SK-N-SH (cell line): ENCODE measurements at regions not wholly inside any gene's neighbourhood (a gene's known extent, or its start where the extent isn't known, plus 50 kb on each side); places are given as distances from the start of the nearest gene placed in this dataset.

ENCODE experiments used
- CTCF ChIA-PET: fragments of 300-600, 350-600 bp; formaldehyde crosslinking; extraction: SDS; loops from one replicate; lab custom pipeline; 2021; lab: Yijun Ruan, JAX
- POLR2A ChIA-PET: fragments of 350-600 bp; sonication (Branson Sonifier 250); formaldehyde crosslinking; extraction: SDS; loops from one replicate; lab custom pipeline; 2020; ENCODE audit warnings: antibody characterized with exemption, inconsistent platforms; lab: Yijun Ruan, JAX
- DNase-seq: peaks from one replicate; pipeline ENCODE4 v3.0.0; 2012
- H2AFZ ChIP-seq: fragments of 200-600 bp; sonication (generic); 2 replicates; pipeline ENCODE4 v1.8.1; 2016; ENCODE audit warnings: antibody characterized with exemption, mild to moderate bottlenecking, low read depth
- H3F3A ChIP-seq: fragments of 200-600 bp; sonication (generic); replicated peaks from 2 replicates; pipeline ENCODE3; 2016; ENCODE audit warnings: antibody characterized with exemption, mild to moderate bottlenecking; ENCODE audit not compliant: insufficient read depth
- H3K27ac ChIP-seq, 2 experiments: fragments of 200-500 bp in 1 of 2; fragments of 200-600 bp in 1 of 2; sonication (Bioruptor generic) in 1 of 2; sonication (generic), shearing (Covaris generic) in 1 of 2; 2 replicates each; pipeline versions ENCODE4 v1.5.1 to v1.6.1; 2014 to 2016; ENCODE audit warnings: low read depth in 2 of 2, inconsistent platforms in 1 of 2, low read length in 1 of 2, mild to moderate bottlenecking in 1 of 2, mixed read lengths in 1 of 2
- H3K27me3 ChIP-seq: fragments of 200-600 bp; sonication (generic), shearing (Covaris generic); 2 replicates; pipeline ENCODE4 v1.6.1; 2016; ENCODE audit warnings: mixed run types; ENCODE audit not compliant: insufficient read depth
- H3K36me3 ChIP-seq, 2 experiments: fragments of 200-500 bp in 1 of 2; fragments of 200-600 bp in 1 of 2; sonication (Bioruptor generic) in 1 of 2; sonication (generic) in 1 of 2; replicated peaks in 1 of 2; 2 replicates each; pipeline versions ENCODE3 to v1.5.1; 2014 to 2016; ENCODE audit warnings: low read length in 1 of 2, mild to moderate bottlenecking in 1 of 2; ENCODE audit not compliant: insufficient read depth in 2 of 2, control insufficient read depth in 1 of 2
- H3K4me1 ChIP-seq, 2 experiments: fragments of 200-500 bp in 1 of 2; fragments of 200-600 bp in 1 of 2; sonication (Bioruptor generic) in 1 of 2; sonication (generic), shearing (Covaris generic) in 1 of 2; 2 replicates each; pipeline versions ENCODE4 v1.5.1 to v1.6.1; 2014 to 2016; ENCODE audit warnings: low read depth in 1 of 2, low read length in 1 of 2, mixed run types in 1 of 2; ENCODE audit not compliant: insufficient read depth in 2 of 2, control insufficient read depth in 1 of 2
- H3K4me2 ChIP-seq: fragments of 200-600 bp; sonication (generic), shearing (Covaris generic); 2 replicates; pipeline ENCODE4 v1.6.1; 2017; ENCODE audit warnings: mixed run types
- H3K4me3 ChIP-seq, 2 experiments: fragments of 200-500 bp in 1 of 2; fragments of 200-600 bp in 1 of 2; sonication (Bioruptor generic) in 1 of 2; sonication (generic), shearing (Covaris generic) in 1 of 2; 2 replicates each; pipeline versions ENCODE4 v1.5.1 to v1.8.1; 2014 to 2016; ENCODE audit warnings: low read depth in 2 of 2, inconsistent platforms in 1 of 2, low read length in 1 of 2, mild to moderate bottlenecking in 1 of 2, mixed read lengths in 1 of 2, moderate library complexity in 1 of 2
- H3K79me2 ChIP-seq: fragments of 200-600 bp; sonication (generic); 2 replicates; pipeline ENCODE4 v1.8.1; 2017; ENCODE audit warnings: mild to moderate bottlenecking; ENCODE audit not compliant: insufficient read depth
- H3K9ac ChIP-seq: fragments of 200-600 bp; sonication (generic); 2 replicates; pipeline ENCODE4 v1.6.1; 2017; ENCODE audit warnings: mixed run types
- H3K9me2 ChIP-seq: fragments of 200-600 bp; sonication (generic); 2 replicates; pipeline ENCODE4 v1.6.1; 2017; ENCODE audit warnings: mixed run types
- H3K9me3 ChIP-seq: fragments of 200-600 bp; sonication (generic); 2 replicates; pipeline ENCODE4 v1.6.1; 2017; ENCODE audit warnings: mixed run types, mild to moderate bottlenecking, moderate library complexity
- H4K20me1 ChIP-seq: fragments of 200-600 bp; sonication (generic); 2 replicates; pipeline ENCODE4 v1.6.1; 2017; ENCODE audit warnings: mild to moderate bottlenecking, mixed run types; ENCODE audit not compliant: insufficient read depth
- CHD2 ChIP-seq: fragments of 150-350 bp; IDR thresholded peaks from 2 replicates; pipeline ENCODE4 v1.6.1; 2018; ENCODE audit warnings: low read length; ENCODE audit not compliant: partially characterized antibody
- ELF1 ChIP-seq: IDR thresholded peaks from 2 replicates; pipeline ENCODE4 v1.4.0; 2012
- EP300 ChIP-seq, 2 experiments: IDR thresholded peaks; 2 replicates each; pipeline versions ENCODE4 v1.4.0 to v1.6.1; 2012; ENCODE audit warnings: borderline replicate concordance in 1 of 2, low read depth in 1 of 2, low read length in 1 of 2
- EZH2phosphoT487 ChIP-seq: fragments of 200-600 bp; sonication (generic); IDR thresholded peaks from 2 replicates; pipeline ENCODE4 v1.6.1; 2017; ENCODE audit warnings: low read depth, mixed run types, mild to moderate bottlenecking, antibody characterized with exemption, moderate library complexity, borderline replicate concordance
- FOSL2 ChIP-seq: IDR thresholded peaks from 2 replicates; pipeline ENCODE4 v1.4.0; 2012; ENCODE audit warnings: low read depth, mild to moderate bottlenecking, moderate library complexity, borderline replicate concordance
- FOXJ3 ChIP-seq: sonication (generic); formaldehyde crosslinking; IDR thresholded peaks from 2 replicates; pipeline ENCODE4 v1.5.1; 2020; ENCODE audit warnings: mild to moderate bottlenecking, missing genetic modification reagents
- GABPA ChIP-seq: IDR thresholded peaks from 2 replicates; pipeline ENCODE4 v1.4.0; 2012; ENCODE audit warnings: low read depth, mild to moderate bottlenecking
- MXI1 ChIP-seq: IDR thresholded peaks from 2 replicates; pipeline ENCODE4 v1.6.1; 2012; ENCODE audit warnings: mild to moderate bottlenecking, low read depth, low read length, improper control_type of control experiment
- RCOR1 ChIP-seq: fragments of 150-350 bp; IDR thresholded peaks from 2 replicates; pipeline ENCODE4 v1.6.1; 2017; ENCODE audit warnings: antibody characterized with exemption, low read length
- TAF1 ChIP-seq: IDR thresholded peaks from 2 replicates; pipeline ENCODE4 v1.6.1; 2012; ENCODE audit warnings: low read depth, mild to moderate bottlenecking, low read length, moderate library complexity, borderline replicate concordance
- WGBS: methylation state at CpG from one replicate; pipeline ENCODE4 v1.1.6; 2017; ENCODE audit warnings: low lambda C conversion rate; 5-methylcytosine and 5-hydroxymethylcytosine counted together
- TF ChIP-seq, protein P1 (sequence below): fragments of 200-600 bp; sonication (generic); IDR thresholded peaks from 2 replicates; pipeline ENCODE4 v1.6.1; 2017; ENCODE audit warnings: antibody characterized with exemption, mild to moderate bottlenecking, moderate library complexity
- TF ChIP-seq, protein P2 (sequence below): IDR thresholded peaks from 2 replicates; pipeline ENCODE4 v1.6.1; 2012; ENCODE audit warnings: mild to moderate bottlenecking, low read depth, low read length, moderate library complexity
- TF ChIP-seq, protein P3 (sequence below): fragments of 150-350 bp; IDR thresholded peaks from 2 replicates; pipeline ENCODE4 v1.6.1; 2016; ENCODE audit warnings: mild to moderate bottlenecking, low read depth, low read length

DNA sequence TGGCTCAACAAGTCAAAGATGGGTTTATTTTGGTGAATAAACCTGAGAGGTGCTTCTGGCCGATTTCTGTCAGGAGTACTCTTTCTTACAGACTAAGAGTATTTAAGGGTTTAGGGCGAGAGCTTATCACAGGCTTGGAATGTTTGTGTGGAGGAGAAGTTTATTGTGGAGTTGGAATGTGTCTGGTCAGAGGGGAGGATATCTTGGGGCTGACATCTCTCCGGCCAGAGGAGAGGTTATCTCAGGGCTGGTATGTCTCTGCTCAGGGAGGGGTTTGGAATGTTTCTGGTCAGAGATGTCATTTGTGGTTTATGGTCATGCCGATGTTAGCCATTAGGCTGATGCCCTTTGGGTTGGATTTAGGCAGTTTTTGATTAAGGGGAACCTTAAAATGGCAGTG is 236.4 kb upstream of the EEF2KMT start:
- Histone ChIP-seq H3K4me3 (no peak overlapping the region), H4K20me1 (no peaks in the 10 kb centered on the region), H3F3A (no peaks in the 10 kb centered on the region), H3K36me3 (no peaks in the 10 kb centered on the region), H3K4me1 (no peaks in the 10 kb centered on the region), H3K27me3 (no peaks in the 10 kb centered on the region), H3K9me2 (no peaks in the 10 kb centered on the region), H3K27ac (no peak overlapping the region), H3K9me3 (no peaks in the 10 kb centered on the region), H3K9ac (no peak overlapping the region), H3K79me2 (no peaks in the 10 kb centered on the region), H3K4me2 (no peak overlapping the region), H2AFZ (no peak overlapping the region)
- ChIA-PET POLR2A (no interaction called here), CTCF (no interaction called here)
- no peak for DNase-seq
- 1% methylated on average over 4 of the region's 4 CpGs for WGBS
- TF ChIP-seq TAF1 (no peak), EP300 (IDR thresholded peaks at IDR 0.05; ENCODE audit: borderline replicate concordance in 1 of 2, low read depth in 1 of 2, low read length in 1 of 2) (no peak), FOXJ3 (CRISPR knock-in tag) (no peak), GABPA (no peak)
- TF ChIP-seq, protein P1, sequence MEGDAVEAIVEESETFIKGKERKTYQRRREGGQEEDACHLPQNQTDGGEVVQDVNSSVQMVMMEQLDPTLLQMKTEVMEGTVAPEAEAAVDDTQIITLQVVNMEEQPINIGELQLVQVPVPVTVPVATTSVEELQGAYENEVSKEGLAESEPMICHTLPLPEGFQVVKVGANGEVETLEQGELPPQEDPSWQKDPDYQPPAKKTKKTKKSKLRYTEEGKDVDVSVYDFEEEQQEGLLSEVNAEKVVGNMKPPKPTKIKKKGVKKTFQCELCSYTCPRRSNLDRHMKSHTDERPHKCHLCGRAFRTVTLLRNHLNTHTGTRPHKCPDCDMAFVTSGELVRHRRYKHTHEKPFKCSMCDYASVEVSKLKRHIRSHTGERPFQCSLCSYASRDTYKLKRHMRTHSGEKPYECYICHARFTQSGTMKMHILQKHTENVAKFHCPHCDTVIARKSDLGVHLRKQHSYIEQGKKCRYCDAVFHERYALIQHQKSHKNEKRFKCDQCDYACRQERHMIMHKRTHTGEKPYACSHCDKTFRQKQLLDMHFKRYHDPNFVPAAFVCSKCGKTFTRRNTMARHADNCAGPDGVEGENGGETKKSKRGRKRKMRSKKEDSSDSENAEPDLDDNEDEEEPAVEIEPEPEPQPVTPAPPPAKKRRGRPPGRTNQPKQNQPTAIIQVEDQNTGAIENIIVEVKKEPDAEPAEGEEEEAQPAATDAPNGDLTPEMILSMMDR = no peak
- TF ChIP-seq, all 33 proteins: peak for 0

DNA sequence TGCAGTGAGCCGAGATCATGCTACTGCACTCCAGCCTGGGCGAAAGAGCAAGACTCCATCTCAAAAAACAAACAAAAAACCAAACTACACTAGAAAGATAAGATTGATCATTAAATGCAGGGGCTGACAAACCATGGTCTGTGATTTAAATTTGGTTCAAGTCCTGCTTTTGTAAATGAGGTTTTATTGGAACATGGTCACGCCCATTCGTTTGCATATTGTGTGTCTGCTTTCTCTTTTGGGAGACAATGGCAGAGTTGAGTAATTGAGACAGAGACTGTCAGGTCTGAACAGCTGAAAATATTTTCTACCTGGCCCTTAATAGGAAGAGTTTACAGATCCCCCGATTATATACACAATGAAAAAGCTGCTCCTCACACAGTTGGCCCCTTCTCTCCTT is 235.5 kb upstream of the EEF2KMT start:
- Histone ChIP-seq H3K9me2 (no peaks in the 10 kb centered on the region), H3K27me3 (no peaks in the 10 kb centered on the region), H3K9ac (no peak overlapping the region), H3K79me2 (no peaks in the 10 kb centered on the region), H2AFZ (no peak overlapping the region), H3K27ac (no peak overlapping the region), H3K4me1 (no peaks in the 10 kb centered on the region), H3K36me3 (no peaks in the 10 kb centered on the region), H3K4me2 (no peak overlapping the region), H3F3A (no peaks in the 10 kb centered on the region), H3K9me3 (no peaks in the 10 kb centered on the region), H4K20me1 (no peaks in the 10 kb centered on the region), H3K4me3 (no peak overlapping the region)
- 31% methylated on average over 5 of the region's 5 CpGs for WGBS
- POLR2A ChIA-PET = no interaction called here
- no peak for DNase-seq
- TF ChIP-seq, protein P2, sequence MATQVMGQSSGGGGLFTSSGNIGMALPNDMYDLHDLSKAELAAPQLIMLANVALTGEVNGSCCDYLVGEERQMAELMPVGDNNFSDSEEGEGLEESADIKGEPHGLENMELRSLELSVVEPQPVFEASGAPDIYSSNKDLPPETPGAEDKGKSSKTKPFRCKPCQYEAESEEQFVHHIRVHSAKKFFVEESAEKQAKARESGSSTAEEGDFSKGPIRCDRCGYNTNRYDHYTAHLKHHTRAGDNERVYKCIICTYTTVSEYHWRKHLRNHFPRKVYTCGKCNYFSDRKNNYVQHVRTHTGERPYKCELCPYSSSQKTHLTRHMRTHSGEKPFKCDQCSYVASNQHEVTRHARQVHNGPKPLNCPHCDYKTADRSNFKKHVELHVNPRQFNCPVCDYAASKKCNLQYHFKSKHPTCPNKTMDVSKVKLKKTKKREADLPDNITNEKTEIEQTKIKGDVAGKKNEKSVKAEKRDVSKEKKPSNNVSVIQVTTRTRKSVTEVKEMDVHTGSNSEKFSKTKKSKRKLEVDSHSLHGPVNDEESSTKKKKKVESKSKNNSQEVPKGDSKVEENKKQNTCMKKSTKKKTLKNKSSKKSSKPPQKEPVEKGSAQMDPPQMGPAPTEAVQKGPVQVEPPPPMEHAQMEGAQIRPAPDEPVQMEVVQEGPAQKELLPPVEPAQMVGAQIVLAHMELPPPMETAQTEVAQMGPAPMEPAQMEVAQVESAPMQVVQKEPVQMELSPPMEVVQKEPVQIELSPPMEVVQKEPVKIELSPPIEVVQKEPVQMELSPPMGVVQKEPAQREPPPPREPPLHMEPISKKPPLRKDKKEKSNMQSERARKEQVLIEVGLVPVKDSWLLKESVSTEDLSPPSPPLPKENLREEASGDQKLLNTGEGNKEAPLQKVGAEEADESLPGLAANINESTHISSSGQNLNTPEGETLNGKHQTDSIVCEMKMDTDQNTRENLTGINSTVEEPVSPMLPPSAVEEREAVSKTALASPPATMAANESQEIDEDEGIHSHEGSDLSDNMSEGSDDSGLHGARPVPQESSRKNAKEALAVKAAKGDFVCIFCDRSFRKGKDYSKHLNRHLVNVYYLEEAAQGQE = no peak
- TF ChIP-seq, protein P3, sequence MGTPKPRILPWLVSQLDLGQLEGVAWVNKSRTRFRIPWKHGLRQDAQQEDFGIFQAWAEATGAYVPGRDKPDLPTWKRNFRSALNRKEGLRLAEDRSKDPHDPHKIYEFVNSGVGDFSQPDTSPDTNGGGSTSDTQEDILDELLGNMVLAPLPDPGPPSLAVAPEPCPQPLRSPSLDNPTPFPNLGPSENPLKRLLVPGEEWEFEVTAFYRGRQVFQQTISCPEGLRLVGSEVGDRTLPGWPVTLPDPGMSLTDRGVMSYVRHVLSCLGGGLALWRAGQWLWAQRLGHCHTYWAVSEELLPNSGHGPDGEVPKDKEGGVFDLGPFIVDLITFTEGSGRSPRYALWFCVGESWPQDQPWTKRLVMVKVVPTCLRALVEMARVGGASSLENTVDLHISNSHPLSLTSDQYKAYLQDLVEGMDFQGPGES = no peak
- TF ChIP-seq FOSL2 (no peak), MXI1 (no peak), ELF1 (no peak), EZH2phosphoT487 (no peak), CHD2 (no peak), RCOR1 (no peak)
- CTCF ChIA-PET = no interaction called here
